Body of pancreas (tissue), 4 donors: ENCODE measurements at regions not wholly inside any gene's neighbourhood (a gene's known extent, or its start where the extent isn't known, plus 50 kb on each side); places are given as distances from the start of the nearest gene placed in this dataset.

Source experiments
- POLR2A ChIP-seq, 3 donors: fragments of 450-650 bp; IDR thresholded peaks; one replicate each; pipeline ENCODE4 v1.6.1; 2016; ENCODE audit warnings: antibody characterized with exemption in 3 of 3, mild to moderate bottlenecking in 2 of 3
- TF ChIP-seq, protein P1 (sequence below), 7 experiments: fragments of 450-650 bp in 4 of 7; fragments of 200-600 bp in 3 of 7; sonication (generic) in 3 of 7; IDR thresholded peaks; one replicate each; pipeline ENCODE4 v1.5.1; 2016 to 2019; ENCODE audit warnings: antibody characterized with exemption in 7 of 7

DNA sequence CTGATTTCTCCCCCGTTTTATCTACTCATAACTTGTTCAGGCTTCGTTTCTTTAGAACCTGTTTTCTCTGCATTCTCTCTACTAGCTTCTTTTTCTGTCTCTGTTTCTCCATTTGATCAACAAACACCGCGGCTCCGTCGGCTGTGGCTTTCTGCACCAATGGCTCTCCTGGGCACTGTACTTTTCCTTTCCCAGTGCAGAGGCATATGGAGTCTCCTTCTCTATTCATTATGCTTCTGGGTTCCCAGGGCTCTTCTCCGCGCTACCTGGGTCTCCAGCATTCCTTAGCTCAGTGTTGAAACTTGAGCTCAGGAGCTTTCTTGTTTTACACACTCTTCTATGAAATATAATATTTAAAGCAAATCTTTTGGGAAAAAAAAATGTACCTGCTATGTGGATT, 196.6 kb upstream of the SOX11 start:
- TF ChIP-seq, protein P1, sequence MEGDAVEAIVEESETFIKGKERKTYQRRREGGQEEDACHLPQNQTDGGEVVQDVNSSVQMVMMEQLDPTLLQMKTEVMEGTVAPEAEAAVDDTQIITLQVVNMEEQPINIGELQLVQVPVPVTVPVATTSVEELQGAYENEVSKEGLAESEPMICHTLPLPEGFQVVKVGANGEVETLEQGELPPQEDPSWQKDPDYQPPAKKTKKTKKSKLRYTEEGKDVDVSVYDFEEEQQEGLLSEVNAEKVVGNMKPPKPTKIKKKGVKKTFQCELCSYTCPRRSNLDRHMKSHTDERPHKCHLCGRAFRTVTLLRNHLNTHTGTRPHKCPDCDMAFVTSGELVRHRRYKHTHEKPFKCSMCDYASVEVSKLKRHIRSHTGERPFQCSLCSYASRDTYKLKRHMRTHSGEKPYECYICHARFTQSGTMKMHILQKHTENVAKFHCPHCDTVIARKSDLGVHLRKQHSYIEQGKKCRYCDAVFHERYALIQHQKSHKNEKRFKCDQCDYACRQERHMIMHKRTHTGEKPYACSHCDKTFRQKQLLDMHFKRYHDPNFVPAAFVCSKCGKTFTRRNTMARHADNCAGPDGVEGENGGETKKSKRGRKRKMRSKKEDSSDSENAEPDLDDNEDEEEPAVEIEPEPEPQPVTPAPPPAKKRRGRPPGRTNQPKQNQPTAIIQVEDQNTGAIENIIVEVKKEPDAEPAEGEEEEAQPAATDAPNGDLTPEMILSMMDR (IDR thresholded peaks at IDR 0.05), result no peak
- TF ChIP-seq POLR2A (IDR thresholded peaks at IDR 0.05), result no peak
